ENCODE measurements at regions not wholly inside any gene's neighbourhood (a gene's known extent, or its start where the extent isn't known, plus 50 kb on each side); places are given as distances from the start of the nearest gene placed in this dataset.

DNA sequence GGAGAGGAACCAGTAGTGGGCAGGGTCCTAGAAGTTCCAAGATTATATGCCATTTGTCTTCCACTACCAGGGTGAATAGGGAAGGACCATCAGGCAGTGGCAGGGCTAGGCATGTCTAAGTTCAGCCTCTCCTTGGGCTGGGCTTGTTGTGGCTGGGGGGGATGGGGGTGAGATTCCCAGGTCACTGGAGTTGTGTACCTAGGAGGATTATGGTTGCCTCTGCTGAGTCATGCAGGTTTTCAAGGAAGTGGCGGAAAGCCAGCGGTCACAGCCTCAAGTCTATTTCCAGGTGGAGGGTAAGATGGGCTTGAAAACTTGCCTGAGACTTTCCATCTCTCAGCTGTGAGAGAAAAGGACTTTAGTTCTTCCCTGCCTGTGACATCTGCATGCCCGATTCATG lies 1407.1 kb downstream of the SI start:
- DNase-seq (ENCODE audit: low read depth in 2 of 2) = no peak

DNA sequence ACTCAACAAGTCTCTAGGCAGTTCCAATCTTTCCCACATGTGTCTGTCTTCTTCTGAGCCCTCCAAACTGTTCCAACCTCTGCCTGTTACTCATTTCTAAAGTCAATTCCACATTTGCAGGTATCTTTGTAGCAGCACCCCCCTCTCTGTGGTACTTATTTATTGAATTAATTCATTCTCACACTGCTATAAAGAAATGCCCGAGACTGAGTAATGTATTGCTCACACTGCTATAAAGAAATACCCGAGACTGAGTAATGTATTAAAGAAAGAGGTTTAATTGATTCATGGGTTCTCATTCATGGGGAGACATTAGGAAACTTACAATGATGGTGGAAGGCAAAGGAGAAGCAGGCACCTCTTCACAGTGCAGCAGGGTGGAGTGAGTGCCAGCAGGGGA lies 1413.8 kb downstream of the SI start:
- no peak for DNase-seq (ENCODE audit: low read depth in 2 of 2)

DNA sequence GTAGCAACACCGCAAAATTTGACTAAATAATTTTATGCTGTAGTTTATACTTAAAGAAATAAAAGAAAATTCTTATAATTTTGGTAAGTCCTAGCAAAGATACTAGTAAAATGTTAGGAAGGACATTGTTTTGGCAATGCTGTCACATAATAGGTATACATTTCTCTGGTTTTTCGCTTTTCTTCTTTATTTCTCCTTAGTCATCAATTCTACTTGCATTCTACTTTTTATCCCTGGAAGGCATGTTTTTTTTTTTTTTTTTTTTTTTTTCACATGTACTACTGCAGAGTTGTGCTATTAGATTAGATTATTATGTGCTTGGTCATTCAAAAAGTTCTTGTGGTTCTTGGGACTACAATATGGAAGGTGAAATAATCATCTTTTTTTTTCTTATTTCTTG lies 1421.2 kb downstream of the SI start:
- no peak for DNase-seq (ENCODE audit: low read depth in 2 of 2)

DNA sequence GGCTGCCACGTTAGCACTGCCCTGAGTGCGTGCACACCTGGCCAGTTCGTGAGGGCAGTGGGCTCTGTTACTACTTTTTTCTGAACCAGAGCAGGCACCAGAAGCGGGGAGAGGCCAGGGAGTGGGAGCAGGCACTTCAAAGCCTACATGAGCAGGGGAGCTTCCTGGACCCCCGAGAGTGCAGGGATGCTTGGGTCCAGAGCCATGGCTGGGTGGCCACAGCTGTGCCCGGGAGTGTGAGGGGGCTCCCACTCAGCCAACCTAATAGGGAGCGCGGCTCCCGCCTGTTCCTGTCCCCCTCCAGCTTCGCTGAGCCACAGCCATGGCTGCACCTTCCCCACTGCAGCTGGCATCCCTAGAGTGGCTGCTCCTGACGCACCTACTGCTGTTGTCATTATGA lies 1423.3 kb downstream of the SI start:
- no peak for DNase-seq (ENCODE audit: low read depth in 2 of 2)

DNA sequence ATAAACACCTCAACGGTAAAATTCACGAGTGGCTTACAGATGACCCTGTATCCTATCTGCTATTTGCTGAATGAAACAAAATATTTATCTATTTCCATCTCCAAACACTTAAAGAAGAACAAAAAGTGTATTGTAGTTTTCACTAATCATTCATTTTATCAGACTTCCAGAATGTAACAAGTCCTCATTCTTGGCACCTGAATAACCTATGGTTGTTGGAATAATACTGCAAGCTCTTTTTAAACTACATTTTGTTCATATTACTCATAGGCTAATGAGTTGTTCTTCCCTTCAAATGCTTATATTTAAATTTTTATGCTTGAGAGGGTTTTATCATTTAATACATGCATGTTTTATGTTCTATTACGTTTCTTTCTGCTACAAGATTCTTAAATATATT lies 1434.1 kb downstream of the SI start:
- DNase-seq (ENCODE audit: low read depth in 2 of 2) = no peak

DNA sequence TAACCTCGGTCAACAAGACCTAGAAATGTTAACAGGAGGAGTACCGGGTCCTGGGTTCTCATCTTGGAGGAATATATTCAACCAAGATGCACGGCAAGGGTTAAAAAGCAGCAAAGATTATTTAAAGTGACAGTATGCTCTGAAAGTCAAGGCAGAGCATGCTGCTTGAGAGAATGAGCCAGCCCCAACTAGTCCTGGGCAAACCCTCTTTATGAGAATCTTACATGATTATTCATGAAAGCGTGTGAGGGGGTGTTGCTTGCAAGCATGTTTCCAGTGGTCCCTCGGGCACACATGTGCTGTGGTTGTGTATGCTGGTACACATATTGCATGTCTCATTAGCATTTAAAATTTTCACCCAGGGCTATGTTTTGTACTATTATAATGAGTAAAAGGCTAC lies 1445.6 kb downstream of the SI start:
- DNase-seq (ENCODE audit: low read depth in 2 of 2) = no peak

DNA sequence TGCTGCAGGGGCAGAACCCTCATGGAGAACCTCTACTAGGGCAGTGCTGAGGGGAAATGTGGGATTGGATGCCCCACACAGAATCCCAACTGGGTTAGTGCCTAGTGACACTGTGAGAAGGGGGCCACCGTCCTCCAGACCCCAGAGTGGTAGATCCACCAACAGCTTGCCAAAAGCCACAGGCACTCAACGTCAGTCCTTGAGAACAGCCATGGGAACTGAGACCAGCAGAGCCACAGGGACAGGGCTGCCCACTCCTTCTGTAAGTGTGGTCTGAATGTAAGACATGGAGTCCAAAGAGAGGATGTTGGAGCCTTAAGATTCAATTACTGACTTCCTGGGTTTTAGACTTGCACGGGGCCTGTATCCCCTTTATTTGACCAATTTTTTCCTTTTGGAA lies 1451.5 kb downstream of the SI start:
- no peak for DNase-seq (ENCODE audit: low read depth in 2 of 2)

DNA sequence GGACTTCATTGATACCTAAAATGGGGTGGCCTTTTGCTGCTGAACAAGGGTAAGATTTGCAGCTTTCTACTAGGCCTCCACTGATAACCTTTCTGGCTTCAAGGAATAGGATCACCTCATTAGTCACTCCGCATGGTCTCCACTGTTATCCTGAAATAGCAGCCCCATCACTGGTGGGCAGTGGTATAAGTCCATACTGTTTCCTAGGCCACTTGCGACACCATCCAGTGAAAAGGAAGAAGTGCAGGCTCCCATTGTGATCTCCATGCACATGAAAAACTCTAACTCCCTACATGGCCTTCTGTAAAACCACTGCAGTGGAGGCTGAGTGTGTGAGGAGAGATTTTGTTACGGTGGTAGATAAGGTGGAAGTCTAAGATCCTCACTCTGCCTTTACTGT lies 1455.9 kb downstream of the SI start:
- DNase-seq (ENCODE audit: low read depth in 2 of 2) = no peak

DNA sequence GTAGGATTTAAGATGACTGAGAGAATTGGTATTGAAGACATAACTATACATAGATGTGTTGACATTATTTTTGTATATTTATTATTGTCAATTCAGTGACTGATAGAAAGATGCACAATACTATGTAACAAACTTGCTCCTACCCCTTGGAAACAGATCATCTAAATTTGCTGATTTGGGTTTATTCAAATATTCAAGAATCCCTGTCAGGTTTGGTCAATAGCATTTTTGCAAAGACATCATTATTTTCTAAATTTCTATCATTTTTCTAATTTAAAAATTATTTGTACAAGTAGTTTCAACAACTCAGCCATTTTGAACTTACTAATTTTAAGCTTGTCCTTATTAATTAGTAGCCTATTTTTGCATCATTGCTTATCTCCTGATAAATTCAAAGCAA lies 1463.4 kb downstream of the SI start:
- DNase-seq (ENCODE audit: low read depth in 2 of 2) = no peak

DNA sequence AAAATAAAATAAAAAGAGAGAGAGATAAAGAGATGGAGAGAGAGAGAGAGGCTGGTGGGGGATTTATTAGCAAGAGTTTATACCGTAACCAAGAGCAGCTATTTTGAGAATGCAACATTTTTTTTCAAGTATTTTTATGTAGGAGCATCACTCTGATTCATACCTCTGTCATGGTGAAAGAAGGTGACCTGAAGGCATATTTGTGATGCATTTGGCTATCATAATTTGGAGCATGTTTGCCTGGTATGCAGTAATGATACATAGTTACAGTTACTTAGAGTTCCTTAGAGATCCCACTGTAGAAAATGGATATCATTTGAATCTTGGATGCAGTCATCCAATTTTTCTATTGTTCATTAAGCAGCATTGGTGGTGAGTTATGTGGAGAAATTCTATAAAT lies 1472.4 kb downstream of the SI start:
- no peak for DNase-seq (ENCODE audit: low read depth in 2 of 2)

DNA sequence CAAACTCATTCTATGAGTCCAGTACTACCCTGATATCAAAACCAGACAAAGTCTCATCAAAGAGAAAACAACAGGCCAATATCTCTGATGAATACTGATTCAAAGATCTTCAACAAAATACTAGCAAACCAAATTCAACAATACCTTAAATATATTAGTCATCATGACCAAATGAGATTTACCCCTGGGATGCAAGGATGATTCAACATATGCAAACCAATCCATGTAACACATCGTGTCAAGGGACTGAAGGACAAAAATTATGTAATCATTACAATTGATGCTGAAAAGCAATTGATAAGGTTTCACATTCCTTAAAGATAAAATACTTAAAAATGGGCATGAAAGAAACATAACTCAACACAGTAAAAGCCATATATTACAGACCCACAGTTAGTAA lies 1476.9 kb downstream of the SI start:
- DNase-seq (ENCODE audit: low read depth in 2 of 2) = no peak

DNA sequence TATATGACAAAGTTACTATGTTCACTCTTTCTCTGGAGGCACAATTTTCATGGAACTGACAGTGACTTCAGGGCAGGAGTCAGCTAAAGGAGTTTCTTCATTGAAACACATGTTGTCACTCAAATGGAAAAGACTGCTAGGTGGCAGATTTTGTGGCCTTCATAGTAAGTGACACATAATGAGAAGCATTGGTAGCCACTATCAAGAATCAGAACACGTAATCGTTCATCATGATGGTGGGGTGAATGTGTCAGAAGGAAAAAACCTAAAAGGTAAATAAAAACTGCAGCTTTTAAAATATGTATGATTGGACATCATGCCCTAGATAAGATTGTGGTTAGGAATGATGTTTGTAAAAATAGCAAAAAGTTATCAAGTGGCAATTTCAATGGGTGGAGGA lies 1491.0 kb downstream of the SI start:
- no peak for DNase-seq (ENCODE audit: low read depth in 2 of 2)

DNA sequence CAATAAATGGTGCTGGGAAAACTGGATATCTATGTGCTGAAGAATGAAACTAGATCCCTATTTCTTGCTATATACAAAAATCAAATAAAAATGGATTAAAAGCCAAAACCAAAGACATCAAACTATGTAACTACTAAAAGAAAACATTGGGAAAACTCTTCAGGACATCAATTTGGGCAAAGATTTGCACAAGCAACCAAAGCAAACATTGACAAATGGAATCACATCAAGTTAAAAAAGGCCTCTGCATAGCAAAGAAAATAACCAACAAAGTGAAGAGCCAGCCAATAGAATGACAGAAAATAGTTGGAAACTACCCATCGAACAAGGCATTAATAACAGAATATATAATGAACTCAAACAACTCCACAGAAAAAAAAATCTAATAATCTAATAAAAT lies 1495.3 kb downstream of the SI start:
- DNase-seq (ENCODE audit: low read depth in 2 of 2) = no peak

DNA sequence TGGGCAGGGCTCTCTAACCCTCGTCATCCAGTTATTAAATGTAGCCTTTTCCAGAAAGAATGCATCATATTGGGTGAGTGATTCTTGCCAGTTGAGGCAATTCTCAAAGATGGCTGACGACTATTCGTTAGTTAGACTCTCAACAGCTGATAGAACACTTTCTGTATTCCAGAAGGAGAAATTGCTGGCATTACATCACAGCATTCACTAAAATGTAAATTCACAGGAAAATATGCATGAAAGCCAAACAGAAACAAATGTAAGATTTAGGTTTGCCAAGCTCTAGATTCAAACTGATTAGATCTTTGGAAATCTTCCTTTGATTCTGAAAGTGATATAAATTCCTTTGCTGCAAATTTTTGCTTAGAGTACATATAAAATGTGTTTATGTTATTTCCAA lies 1501.0 kb downstream of the SI start:
- DNase-seq (ENCODE audit: low read depth in 2 of 2) = no peak

DNA sequence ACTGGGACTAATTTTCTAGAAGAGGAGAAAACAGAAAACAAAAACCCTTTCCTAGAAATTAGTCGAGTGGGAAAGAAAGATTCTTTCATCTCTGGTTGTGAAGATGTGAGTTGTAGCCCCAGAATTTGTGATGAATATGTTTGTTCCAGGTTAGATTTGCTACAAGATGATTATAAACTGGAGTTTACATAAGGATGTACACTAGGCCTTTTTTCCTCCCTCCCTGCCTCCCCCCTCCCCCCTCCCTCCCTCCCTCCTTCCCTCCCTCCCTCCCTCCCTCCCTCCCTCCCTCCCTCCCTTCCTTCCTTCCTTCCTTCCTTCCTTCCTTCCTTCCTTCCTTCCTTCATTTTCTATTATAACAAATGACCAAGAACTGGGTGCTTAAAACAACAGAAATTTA lies 1502.0 kb downstream of the SI start:
- DNase-seq (ENCODE audit: low read depth in 2 of 2) = no peak

DNA sequence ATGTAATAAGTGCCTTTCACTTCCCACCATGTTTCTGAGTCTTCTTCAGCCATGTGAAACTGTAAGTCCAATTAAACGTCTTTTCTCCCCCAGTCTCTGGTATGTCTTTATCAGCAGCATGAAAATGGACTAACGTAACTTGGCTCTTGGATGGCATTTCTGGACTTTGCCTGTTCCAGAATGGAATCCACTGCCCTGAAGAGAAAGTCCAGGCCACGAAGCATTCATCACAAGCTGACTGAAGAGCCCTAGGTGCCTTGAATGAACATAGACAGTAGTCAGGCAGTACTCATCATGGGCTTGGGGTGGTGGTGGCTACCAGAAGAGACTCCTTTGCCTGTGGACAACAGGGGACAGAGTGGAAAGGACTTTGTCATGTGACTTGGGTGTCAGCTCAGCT lies 1505.0 kb downstream of the SI start:
- no peak for DNase-seq (ENCODE audit: low read depth in 2 of 2)

DNA sequence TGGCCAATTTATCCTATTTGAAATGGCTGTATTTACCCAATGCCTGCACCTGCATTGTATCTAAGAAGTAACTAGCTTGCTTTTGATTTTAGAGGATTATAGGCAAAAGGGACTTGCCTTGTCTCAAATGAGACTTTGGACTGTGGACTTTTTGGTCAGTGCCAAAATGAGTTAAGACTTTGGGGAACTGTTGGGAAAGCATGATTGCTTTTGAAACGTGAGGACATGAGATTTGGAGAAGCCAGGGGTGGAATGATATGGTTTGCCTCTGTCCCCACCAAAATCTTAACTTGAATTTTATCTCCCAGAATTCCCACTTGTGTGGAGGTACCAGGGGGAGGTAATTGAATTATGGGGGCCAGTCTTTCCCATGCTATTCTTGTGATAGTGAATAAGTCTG lies 1505.4 kb downstream of the SI start:
- no peak for DNase-seq (ENCODE audit: low read depth in 2 of 2)

DNA sequence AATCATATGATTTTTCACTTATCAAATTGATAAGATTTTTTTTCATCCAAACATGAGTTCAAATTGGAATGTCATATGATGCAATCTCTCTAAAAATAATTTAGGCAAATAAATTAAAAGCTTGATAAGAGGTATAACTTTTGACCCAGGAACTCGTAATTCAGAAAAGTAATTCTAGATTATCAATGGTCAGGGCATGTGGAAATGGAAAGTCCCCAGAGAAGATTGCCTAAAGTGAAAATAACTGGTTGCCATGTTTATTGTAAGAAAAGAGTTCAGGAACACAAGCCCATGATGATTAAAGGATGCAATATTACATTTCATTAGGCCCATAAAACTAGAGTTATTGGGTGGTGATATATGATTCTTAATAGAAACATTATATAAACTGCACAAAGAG lies 1514.8 kb downstream of the SI start:
- no peak for DNase-seq (ENCODE audit: low read depth in 2 of 2)

DNA sequence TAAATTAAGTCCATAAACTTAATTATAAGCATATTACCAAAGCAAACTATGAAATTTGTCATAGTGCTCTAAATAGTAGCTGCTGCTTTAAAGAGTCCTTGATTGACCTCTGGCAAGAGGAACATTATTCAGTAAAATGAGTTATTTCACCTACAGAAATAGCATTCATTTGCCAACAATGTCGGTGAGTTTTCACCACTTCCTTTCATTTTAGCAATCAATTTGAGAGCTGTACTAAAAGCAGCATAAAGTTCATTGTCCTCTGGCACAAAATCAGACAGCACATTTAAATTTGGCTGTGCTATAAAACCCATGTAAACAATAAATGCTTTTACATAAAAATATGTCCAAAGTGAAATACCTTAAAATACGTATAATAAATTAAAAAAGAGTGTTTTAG lies 1515.7 kb downstream of the SI start:
- no peak for DNase-seq (ENCODE audit: low read depth in 2 of 2)

DNA sequence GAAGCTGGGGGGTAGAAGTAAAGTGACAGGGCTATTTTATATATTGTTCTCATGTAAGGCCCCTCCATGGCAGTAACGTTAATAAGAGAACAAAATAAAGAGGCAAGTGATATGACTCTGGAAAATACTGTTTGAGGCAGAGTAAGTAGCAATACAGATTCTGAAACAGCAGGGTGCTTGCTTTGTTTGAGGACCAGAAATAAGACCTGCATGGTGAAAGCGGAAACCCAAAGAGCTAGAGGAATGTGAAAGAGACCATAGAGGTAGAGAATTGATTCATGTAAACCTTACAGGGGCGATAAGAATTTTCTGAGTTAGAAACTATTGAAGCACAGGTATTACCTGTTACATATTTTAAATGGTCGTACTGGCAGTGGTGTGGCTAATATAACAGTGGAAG lies 1517.1 kb downstream of the SI start:
- DNase-seq (ENCODE audit: low read depth in 2 of 2) = no peak

DNA sequence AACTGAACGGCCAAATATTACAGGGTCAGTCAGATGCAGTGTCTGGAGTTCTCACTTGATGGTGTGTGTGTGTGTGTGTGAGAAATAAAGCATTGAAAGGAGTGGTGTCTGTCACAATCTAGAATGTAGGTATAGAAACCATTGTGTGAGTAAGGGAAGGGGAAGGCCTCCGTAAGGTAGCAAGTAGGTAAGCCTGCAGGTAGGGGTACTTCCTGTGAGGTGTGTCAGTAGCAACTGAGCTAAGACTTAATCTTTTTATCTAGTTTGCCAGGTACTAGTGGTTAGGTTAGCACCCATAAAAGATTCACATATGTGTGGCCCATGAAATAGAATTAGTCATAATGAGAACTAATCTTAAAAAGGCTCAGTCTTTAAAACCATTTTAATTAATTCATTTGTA lies 1517.8 kb downstream of the SI start:
- DNase-seq (ENCODE audit: low read depth in 2 of 2) = no peak

DNA sequence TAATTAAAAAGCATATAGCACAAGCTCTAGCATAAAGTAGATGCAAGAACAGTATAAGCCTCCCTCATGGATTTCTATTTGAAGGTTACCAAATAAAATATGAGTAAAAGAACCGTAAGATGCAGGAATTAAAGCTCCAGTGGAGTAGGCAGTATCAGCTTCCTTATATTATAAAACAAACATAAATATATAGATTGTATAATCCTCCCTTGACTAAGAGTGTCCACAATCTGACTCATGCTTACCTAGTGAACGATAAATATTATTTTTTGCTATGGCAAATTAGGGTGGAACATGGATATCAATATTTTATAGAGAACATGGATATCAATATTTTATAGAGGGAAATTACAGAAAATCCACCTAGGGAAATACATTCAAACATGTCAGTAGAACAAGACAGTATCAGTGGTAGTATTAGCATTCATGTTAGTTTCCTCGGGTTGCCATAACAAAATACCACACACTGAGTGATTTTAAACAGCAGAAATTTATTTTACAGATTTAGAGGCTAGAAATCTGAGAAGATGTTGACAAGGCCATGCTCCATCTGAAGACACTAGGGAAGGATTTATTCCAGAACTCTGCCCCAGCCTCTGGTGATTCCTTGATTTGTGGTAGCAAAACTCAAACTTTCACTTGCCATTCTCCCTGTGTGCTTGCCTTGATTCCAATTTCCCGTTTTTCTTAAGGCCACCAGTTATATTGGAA lies 1521.3 kb downstream of the SI start:
- DNase-seq (ENCODE audit: low read depth in 2 of 2) = no peak

DNA sequence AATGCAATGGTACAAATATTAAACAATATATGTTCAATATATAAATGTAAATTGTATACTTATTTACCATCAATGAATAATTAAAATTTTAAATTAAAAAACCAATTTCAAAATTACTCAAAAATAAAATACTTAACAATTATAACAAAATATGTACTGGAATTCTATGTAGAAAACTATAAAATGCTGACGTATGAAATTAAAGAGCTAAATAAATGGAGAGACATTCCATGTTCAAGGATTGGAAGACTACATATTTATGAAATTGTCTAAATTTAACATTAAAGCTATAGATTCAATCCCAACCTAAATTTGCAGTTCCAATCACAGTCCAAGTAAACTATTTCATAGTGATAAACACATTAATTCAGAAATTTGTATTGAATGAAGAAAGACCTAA lies 1522.4 kb downstream of the SI start:
- no peak for DNase-seq (ENCODE audit: low read depth in 2 of 2)

DNA sequence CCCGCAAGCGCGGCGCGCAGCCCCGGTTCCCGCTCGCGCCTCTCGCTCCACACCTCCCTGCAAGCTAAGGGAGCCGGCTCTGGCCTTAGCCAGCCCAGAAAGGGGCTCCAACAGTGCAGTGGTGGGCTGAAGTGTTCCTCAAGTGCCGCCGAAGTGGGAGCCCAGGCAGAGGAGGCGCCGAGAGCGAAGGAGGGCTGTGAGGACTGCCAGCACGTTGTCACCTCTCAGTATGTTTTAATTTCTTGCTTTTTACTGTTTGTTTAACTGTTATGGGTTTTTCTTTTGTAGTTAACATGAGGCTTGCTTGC lies 1525.7 kb downstream of the SI start:
- DNase-seq (ENCODE audit: low read depth in 2 of 2) = no peak

Data from stimulated activated CD4-positive, alpha-beta T cell treated with anti-CD3 and anti-CD28 coated beads, Interleukin-1b, Interleukin-23, amount 100 ng/mL, for 4 hours (primary cell).